ENCODE measurements at regions not wholly inside any gene's neighbourhood (a gene's known extent, or its start where the extent isn't known, plus 50 kb on each side); places are given as distances from the start of the nearest gene placed in this dataset.

- H3K36me3 ChIP-seq = no peaks in the 10 kb centered on the region
- H3K27ac ChIP-seq = peak overlapping the region in 2 of 8 donors; percentile 23 to 30
- TF ChIP-seq POLR2A (IDR thresholded peaks at IDR 0.05) = no peak
- no peak for TF ChIP-seq POLR2AphosphoS5 (IDR thresholded peaks at IDR 0.05)
- TF ChIP-seq CTCF (IDR thresholded peaks at IDR 0.05 in 8 of 11, conservative IDR thresholded peaks at IDR 0.05 in 3 of 11) = no peak
- no peak for DNase-seq
- H3K9me3 ChIP-seq = no peaks in the 10 kb centered on the region
- peaks cover 0 to under 1% (median 0%) of the 10 kb centered on the region in 6 donors for H3K4me1 ChIP-seq
- 92 to 98% (median 94%) methylated on average over 2 of the region's 2 CpGs for WGBS, 5 donors
- intact Hi-C loops (cut with DNase I; ENCODE audit: low total_unique reads) = no loop called here
- H3K4me3 ChIP-seq = no peak overlapping the region
- H3K27me3 ChIP-seq (replicated peaks in 1 of 7) = no peaks in the 10 kb centered on the region
Observed at GRCh38 chr3:177733936-177734335, 536.7 kb upstream of the TBL1XR1 start.

- Histone ChIP-seq H3K27ac (no peak overlapping the region), H3K36me3 (no peaks in the 10 kb centered on the region), H3K27me3 (replicated peaks in 1 of 7) (no peaks in the 10 kb centered on the region), H3K4me1 (no peaks in the 10 kb centered on the region), H3K9me3 (no peaks in the 10 kb centered on the region), H3K4me3 (no peak overlapping the region)
- 80 to 91% (median 84%) methylated on average over 2 of the region's 2 CpGs for WGBS, 5 donors
- no peak for DNase-seq
- no peak for TF ChIP-seq CTCF (IDR thresholded peaks at IDR 0.05 in 8 of 11, conservative IDR thresholded peaks at IDR 0.05 in 3 of 11)
- TF ChIP-seq POLR2AphosphoS5 (IDR thresholded peaks at IDR 0.05) = no peak
- TF ChIP-seq POLR2A (IDR thresholded peaks at IDR 0.05) = no peak
- intact Hi-C loops (cut with DNase I; ENCODE audit: low total_unique reads) = no loop called here
Observed at GRCh38 chr3:177735431-177735830, 538.1 kb upstream of the TBL1XR1 start.

GRCh38 chr3:177739461-177739860 is 542.2 kb upstream of the TBL1XR1 start:
- Histone ChIP-seq H3K27ac (no peak overlapping the region), H3K4me1 (no peaks in the 10 kb centered on the region), H3K36me3 (no peaks in the 10 kb centered on the region), H3K9me3 (no peaks in the 10 kb centered on the region), H3K27me3 (replicated peaks in 1 of 7) (no peaks in the 10 kb centered on the region), H3K4me3 (no peak overlapping the region)
- no peak for DNase-seq
- intact Hi-C loops (cut with DNase I; ENCODE audit: low total_unique reads) = no loop called here
- no peak for TF ChIP-seq CTCF (IDR thresholded peaks at IDR 0.05 in 8 of 11, conservative IDR thresholded peaks at IDR 0.05 in 3 of 11)
- no peak for TF ChIP-seq POLR2AphosphoS5 (IDR thresholded peaks at IDR 0.05)
- TF ChIP-seq POLR2A (IDR thresholded peaks at IDR 0.05) = no peak
- 93 to 98% (median 96%) methylated on average over 5 of the region's 5 CpGs for WGBS, 5 donors

- no peaks in the 10 kb centered on the region for H3K4me1 ChIP-seq
- TF ChIP-seq CTCF (IDR thresholded peaks at IDR 0.05 in 8 of 11, conservative IDR thresholded peaks at IDR 0.05 in 3 of 11) (no peak), POLR2AphosphoS5 (IDR thresholded peaks at IDR 0.05) (no peak), POLR2A (IDR thresholded peaks at IDR 0.05) (no peak)
- H3K27me3 ChIP-seq (replicated peaks in 1 of 7) = no peaks in the 10 kb centered on the region
- H3K36me3 ChIP-seq = no peaks in the 10 kb centered on the region
- no peak overlapping the region for H3K27ac ChIP-seq
- 82 to 96% (median 88%) methylated on average over 3 of the region's 3 CpGs for WGBS, 5 donors
- H3K4me3 ChIP-seq = no peak overlapping the region
- no peaks in the 10 kb centered on the region for H3K9me3 ChIP-seq
- DNase-seq = no peak
- intact Hi-C loops (cut with DNase I; ENCODE audit: low total_unique reads) = no loop called here
Observed at GRCh38 chr3:177740254-177740653, 543.0 kb upstream of the TBL1XR1 start.

Data from spleen (tissue), 11 donors.